Bronchial epithelial cell (primary cell): ENCODE measurements at regions not wholly inside any gene's neighbourhood (a gene's known extent, or its start where the extent isn't known, plus 50 kb on each side); places are given as distances from the start of the nearest gene placed in this dataset.

Experiments used
- DNase-seq: peaks from one replicate; pipeline ENCODE4 v3.0.0-alpha.2; 2010; ENCODE audit warnings: low read depth
- FAIRE-seq: peaks from 2 replicates; lab custom pipeline; 2011; peaks lifted over from hg19 to GRCh38; lab: Jason Lieb, UNC
- H3K27me3 ChIP-seq: 2 replicates; pipeline ENCODE4 v1.5.1; 2011; ENCODE audit warnings: low read length; ENCODE audit not compliant: control insufficient read depth, insufficient read depth
- H3K36me3 ChIP-seq: 2 replicates; pipeline ENCODE4 v1.5.1; 2011; ENCODE audit warnings: low read length; ENCODE audit not compliant: control insufficient read depth, insufficient read depth
- H3K4me3 ChIP-seq: 2 replicates; pipeline ENCODE4 v1.5.1; 2011; ENCODE audit warnings: mild to moderate bottlenecking, low read depth, low read length, control low read depth
- TF ChIP-seq, protein P1 (sequence below): IDR thresholded peaks from 2 replicates; pipeline ENCODE4 v1.5.1; 2011; ENCODE audit warnings: mild to moderate bottlenecking, moderate library complexity, low read length, control low read depth, inconsistent platforms; ENCODE audit not compliant: insufficient read depth, severe bottlenecking

DNA sequence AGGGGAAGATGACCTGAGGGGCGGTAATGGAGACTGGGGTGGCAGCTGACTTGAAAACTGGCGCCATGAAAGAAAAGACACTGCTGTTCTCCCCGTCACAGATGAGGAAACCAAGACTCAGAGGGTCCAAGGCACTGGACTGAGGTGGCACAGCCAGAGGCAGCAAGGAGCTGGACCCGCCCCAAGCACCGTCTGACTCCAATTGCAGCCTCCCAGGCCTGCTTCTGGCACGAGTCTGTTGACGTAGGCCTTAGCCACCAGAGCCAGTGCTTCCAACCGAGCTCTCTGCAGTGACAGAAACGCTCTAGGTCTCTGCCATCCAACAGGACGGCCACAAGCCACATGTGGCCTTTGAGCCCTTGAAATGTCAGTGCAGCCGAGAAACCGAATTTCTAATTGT, 193.2 kb downstream of the OLFM1 start:
- DNase-seq (no peak), FAIRE-seq (no peak)
- Histone ChIP-seq H3K4me3 (no peak overlapping the region), H3K27me3 (no peaks in the 10 kb centered on the region), H3K36me3 (no peaks in the 10 kb centered on the region)
- TF ChIP-seq, protein P1, sequence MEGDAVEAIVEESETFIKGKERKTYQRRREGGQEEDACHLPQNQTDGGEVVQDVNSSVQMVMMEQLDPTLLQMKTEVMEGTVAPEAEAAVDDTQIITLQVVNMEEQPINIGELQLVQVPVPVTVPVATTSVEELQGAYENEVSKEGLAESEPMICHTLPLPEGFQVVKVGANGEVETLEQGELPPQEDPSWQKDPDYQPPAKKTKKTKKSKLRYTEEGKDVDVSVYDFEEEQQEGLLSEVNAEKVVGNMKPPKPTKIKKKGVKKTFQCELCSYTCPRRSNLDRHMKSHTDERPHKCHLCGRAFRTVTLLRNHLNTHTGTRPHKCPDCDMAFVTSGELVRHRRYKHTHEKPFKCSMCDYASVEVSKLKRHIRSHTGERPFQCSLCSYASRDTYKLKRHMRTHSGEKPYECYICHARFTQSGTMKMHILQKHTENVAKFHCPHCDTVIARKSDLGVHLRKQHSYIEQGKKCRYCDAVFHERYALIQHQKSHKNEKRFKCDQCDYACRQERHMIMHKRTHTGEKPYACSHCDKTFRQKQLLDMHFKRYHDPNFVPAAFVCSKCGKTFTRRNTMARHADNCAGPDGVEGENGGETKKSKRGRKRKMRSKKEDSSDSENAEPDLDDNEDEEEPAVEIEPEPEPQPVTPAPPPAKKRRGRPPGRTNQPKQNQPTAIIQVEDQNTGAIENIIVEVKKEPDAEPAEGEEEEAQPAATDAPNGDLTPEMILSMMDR: no peak

DNA sequence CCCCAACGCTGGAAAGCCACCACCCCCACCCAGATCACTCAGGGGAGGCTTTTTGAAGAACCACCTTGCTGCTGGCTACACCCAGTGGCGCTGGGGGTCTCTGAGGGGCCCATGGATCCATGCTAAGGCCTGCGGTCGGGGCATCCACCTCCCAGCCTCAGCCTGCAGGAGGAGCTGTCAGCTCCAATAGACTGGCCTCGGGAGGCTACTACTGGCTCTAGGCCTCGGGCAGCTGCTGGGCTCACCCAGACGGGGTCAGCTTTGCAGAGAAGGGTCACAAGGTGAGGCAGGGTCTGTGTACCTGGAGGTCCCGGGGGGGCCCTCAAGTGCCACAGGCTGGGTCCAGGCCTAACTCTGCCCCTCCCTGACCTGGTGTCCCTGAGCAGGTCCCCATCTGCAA, 193.7 kb downstream of the OLFM1 start:
- TF ChIP-seq, protein P1: no peak
- H3K4me3 ChIP-seq: no peak overlapping the region
- H3K36me3 ChIP-seq: no peaks in the 10 kb centered on the region
- no peak for DNase-seq
- H3K27me3 ChIP-seq: no peaks in the 10 kb centered on the region
- FAIRE-seq: no peak

DNA sequence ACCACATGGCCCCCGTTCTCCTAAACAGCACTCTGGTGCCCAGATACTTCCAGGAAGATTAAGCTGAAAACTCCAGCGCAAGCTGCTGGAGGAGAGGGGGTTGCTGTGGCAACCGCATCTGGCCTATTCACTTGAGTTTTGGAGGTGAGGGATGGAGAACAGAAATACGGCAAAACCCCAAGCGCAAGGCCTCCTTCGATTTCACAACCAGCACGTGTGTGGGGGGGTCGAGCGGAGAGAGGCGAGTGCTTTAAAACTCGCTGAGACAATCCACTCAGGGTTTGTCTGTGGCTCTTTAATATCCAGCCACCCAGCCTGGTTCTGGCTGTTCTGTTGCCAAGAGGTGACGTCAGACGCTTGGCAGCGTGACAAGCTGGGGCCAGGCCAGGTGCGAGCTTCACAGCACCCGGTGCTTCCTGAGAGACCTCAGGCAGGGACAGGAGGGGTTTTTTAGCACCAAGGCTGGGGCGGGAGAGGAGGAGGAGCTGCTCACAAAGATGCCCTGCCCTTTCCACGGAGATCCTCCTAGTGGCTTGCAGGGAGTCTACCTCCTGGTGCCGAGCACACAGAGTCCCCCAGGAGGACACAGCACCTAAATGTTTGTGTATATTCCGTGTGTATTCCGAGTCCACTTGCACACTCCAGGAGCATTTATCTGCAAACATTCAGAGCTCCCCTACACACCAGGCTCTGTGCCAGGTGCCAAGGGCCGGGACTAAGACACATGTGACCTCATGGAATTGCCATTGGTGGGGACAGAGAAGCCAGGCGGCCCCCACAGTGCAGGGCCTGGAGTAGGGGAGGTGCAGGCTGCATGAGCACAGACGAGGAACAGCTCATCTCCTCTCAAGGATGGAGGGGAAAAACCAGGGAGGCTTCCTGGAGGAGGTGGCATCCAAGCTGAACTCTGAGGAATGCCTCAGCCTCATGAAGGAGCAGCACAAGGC, 194.6 kb downstream of the OLFM1 start:
- DNase-seq (peak; percentile 37), FAIRE-seq (no peak)
- TF ChIP-seq, protein P1: no peak
- H3K4me3 ChIP-seq: no peak overlapping the region
- H3K36me3 ChIP-seq: no peaks in the 10 kb centered on the region
- no peaks in the 10 kb centered on the region for H3K27me3 ChIP-seq

DNA sequence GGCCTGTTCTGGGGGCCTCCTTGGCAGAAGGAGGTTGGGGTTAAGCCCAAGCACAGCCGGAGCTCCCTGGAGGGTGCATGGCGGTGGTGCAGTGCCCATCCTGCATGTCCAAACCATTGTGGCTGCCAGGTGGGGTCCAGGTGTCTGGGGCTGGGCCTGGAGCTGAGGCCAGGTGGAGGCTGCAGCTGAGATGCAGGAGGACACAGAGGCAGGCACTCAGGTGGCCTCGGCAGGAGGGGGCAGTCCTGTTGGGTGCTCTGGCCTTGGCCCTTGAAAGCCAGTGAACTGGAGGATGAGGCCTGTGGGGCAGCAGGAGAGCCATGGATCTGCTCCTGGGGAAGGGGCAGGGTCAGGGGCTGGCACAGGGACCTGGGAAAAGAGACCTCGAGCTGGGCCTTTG, 195.3 kb downstream of the OLFM1 start:
- DNase-seq: no peak
- H3K27me3 ChIP-seq: no peaks in the 10 kb centered on the region
- TF ChIP-seq, protein P1: no peak
- FAIRE-seq: no peak
- no peaks in the 10 kb centered on the region for H3K36me3 ChIP-seq
- H3K4me3 ChIP-seq: no peak overlapping the region

DNA sequence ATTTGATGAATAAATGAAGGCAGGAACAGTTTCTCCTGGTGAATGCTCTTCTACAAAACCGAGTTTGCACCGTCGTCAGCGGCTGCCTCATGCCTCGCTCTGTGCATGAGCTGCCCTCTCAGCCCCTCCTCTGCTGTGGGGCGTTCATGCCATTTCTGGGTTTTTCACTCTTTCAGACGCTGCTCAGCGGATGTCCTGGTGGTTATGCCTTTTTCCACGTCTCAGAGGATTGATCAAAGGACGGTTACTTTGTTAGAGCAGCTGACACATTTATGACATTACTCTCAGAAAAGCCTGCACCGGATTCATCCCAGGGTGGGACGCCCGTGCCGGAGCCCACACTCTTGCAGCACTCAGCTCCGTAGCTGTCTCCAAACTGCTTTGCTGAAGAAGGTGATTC, 195.9 kb upstream of the PPP1R26 start:
- DNase-seq (no peak), FAIRE-seq (no peak)
- Histone ChIP-seq H3K27me3 (no peaks in the 10 kb centered on the region), H3K36me3 (no peaks in the 10 kb centered on the region), H3K4me3 (no peak overlapping the region)
- TF ChIP-seq, protein P1: no peak
